GM13976 (cell line): ENCODE measurements at regions not wholly inside any gene's neighbourhood (a gene's known extent, or its start where the extent isn't known, plus 50 kb on each side); places are given as distances from the start of the nearest gene placed in this dataset.

Source experiments
- DNase-seq: peaks from one replicate; pipeline ENCODE4 v3.0.0; 2012; ENCODE audit warnings: low spot score
- CTCF ChIP-seq: IDR thresholded peaks from 2 replicates; pipeline ENCODE4 v1.5.1; 2012; ENCODE audit warnings: borderline replicate concordance, mild to moderate bottlenecking; ENCODE audit not compliant: insufficient read depth; ENCODE audit errors: extremely low read depth, missing control alignments, control extremely low read depth
- in situ Hi-C: fragments of 300-500 bp; cut with MboI; formaldehyde crosslinking; loops from one replicate; pipeline ENCODE4 v1.12.0; 2022; ENCODE audit warnings: low sequenced_read_pairs, mixed read lengths, inconsistent platforms; ENCODE audit not compliant: unreplicated experiment

- TF ChIP-seq CTCF = no peak
- no peak for DNase-seq
- in situ Hi-C loops = no loop called here
Observed at GRCh38 chr7:132733860-132734259, 157.6 kb upstream of the PLXNA4 start.

- no peak for TF ChIP-seq CTCF
- in situ Hi-C loops = no loop called here
- no peak for DNase-seq
Observed at GRCh38 chr7:132732321-132732865, 156.1 kb upstream of the PLXNA4 start.

GRCh38 chr7:132730105-132730504 is 153.8 kb upstream of the PLXNA4 start:
- DNase-seq = no peak
- TF ChIP-seq CTCF = no peak
- in situ Hi-C loops = no loop called here

GRCh38 chr7:132723506-132724081 is 147.3 kb upstream of the PLXNA4 start:
- in situ Hi-C loops = no loop called here
- TF ChIP-seq CTCF = no peak
- no peak for DNase-seq

GRCh38 chr7:132720835-132721234 is 144.6 kb upstream of the PLXNA4 start:
- TF ChIP-seq CTCF = no peak
- in situ Hi-C loops = no loop called here
- no peak for DNase-seq

- in situ Hi-C loops = no loop called here
Observed at GRCh38 chr7:132713893-132714292, 137.6 kb upstream of the PLXNA4 start.

More at GRCh38 chr7:132713893-132714292, 137.6 kb upstream of the PLXNA4 start:
- no peak for DNase-seq
- TF ChIP-seq CTCF = no peak
